ENCODE measurements at regions not wholly inside any gene's neighbourhood (a gene's known extent, or its start where the extent isn't known, plus 50 kb on each side); places are given as distances from the start of the nearest gene placed in this dataset.

DNA sequence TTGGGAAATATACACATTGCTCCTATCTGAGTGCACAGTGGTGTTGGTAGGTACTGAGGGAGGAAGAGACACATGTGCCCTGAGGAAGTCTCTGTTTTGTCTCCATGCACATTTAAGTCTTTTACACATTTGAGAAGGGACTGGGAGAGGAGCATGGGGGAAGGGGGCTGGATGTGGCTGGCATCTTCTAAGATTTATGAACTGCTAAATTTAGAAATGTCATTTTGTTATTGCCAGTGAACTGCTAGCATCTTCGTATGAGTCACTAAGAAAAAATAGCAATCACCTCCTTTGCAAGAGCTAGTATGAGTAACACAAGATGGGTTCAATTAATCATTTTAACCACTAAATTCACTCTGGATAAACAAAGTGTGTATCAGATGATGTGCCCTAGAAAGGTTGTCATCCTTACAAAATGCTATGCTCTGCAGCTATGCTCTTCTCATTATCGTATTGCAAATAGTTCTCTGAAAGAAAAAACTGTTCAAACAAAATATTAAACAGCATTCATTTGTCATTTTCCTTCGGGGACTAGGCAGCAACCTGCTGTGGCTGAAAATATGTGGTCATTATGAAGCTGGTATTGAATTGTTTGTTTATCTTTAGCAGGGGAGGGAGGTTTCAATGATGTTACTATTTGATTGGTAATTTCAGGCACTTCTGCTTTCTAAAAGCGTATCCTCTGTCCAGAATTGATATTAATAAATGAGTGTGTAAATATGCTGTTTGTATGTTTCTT, 236.5 kb downstream of the DMRTA1 start:
- H3K9me3 Mint-ChIP-seq, result no peaks in the 10 kb centered on the region
- no peaks in the 10 kb centered on the region for H3K36me3 Mint-ChIP-seq (ENCODE audit: low read depth)
- H3K27me3 Mint-ChIP-seq, result no peaks in the 10 kb centered on the region
- H3K4me1 Mint-ChIP-seq, result peaks cover 10% of the 10 kb centered on the region
- DNase-seq, result no peak
- no peak overlapping the region for H3K4me3 Mint-ChIP-seq
- intact Hi-C loops (cut with micrococcal nuclease), result no loop called here
- peak overlapping the region; percentile 70 for H3K27ac Mint-ChIP-seq

DNA sequence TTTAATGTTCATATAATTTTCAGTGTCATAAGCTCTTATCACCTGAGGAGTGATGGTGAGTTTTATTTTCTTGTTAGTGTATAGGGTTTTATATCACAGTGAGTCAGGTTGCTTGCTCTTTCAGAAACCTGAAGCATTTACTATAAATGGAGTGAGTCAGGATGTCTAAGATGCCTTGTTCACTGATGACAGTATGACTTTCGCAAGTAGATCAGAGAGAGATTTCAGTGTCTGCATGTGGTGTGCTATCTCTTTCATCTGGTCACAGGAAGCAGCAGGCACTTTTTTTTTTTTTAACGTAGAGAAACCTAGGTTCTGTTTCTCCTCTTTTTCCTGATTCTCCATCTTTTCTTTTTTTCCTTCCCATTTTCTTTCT, 237.1 kb downstream of the DMRTA1 start:
- Mint-ChIP-seq H3K36me3 (ENCODE audit: low read depth) (no peaks in the 10 kb centered on the region), H3K4me3 (no peak overlapping the region), H3K4me1 (peaks cover 10% of the 10 kb centered on the region), H3K9me3 (peaks cover 3% of the 10 kb centered on the region), H3K27me3 (no peaks in the 10 kb centered on the region), H3K27ac (peak overlapping the region; percentile 63)
- intact Hi-C loops (cut with micrococcal nuclease), result no loop called here
- DNase-seq, result no peak

DNA sequence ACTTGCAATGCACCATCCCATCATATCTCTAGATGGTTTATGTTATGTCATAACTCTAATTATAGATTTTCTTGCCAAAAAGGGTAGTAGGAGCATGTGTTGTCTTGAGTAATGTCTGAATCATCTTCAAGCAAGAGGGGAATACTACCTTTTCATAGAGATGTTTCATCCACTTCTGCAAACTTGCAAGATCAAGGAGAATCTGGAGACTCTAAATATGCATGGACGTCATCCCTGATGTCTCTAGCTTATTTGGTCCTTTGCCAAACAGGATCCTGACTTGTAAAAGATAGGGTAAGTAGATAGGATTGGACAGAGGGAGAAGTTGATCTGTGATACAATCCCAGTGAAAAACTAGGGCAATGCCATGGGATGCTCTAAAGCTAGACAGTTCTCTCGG, 246.5 kb downstream of the DMRTA1 start:
- H3K36me3 Mint-ChIP-seq (ENCODE audit: low read depth), result no peaks in the 10 kb centered on the region
- H3K27me3 Mint-ChIP-seq, result no peaks in the 10 kb centered on the region

DNA sequence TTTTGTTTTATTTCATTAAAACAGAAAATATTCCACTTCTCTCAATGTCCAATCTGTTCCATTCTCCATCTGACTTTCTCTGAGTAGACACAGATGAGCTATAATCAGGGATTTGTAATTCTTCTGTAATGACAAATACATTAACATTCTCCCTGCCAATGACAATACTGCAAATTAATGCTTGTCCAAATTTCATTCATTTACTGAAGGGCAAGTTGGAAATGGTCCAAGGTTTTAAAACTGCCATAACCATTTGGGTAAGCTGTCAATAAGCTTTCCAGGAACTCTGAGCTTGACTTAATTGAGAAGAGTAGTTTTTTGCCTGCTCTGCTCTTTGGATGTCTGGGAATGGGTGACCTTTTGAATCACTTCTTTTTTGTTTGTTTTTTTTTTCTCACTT, 253.5 kb downstream of the DMRTA1 start:
- no peak overlapping the region for H3K27ac Mint-ChIP-seq
- peaks cover 3% of the 10 kb centered on the region for H3K9me3 Mint-ChIP-seq
- no peaks in the 10 kb centered on the region for H3K27me3 Mint-ChIP-seq
- intact Hi-C loops (cut with micrococcal nuclease), result no loop called here
- H3K36me3 Mint-ChIP-seq (ENCODE audit: low read depth), result no peaks in the 10 kb centered on the region
- no peak overlapping the region for H3K4me3 Mint-ChIP-seq
- no peak for DNase-seq
- H3K4me1 Mint-ChIP-seq, result no peaks in the 10 kb centered on the region

More for the DNA sequence above, 246.5 kb downstream of the DMRTA1 start:
- no peak for DNase-seq
- peaks cover 3% of the 10 kb centered on the region for H3K9me3 Mint-ChIP-seq
- intact Hi-C loops (cut with micrococcal nuclease), result no loop called here
- no peaks in the 10 kb centered on the region for H3K4me1 Mint-ChIP-seq
- H3K4me3 Mint-ChIP-seq, result no peak overlapping the region
- no peak overlapping the region for H3K27ac Mint-ChIP-seq

DNA sequence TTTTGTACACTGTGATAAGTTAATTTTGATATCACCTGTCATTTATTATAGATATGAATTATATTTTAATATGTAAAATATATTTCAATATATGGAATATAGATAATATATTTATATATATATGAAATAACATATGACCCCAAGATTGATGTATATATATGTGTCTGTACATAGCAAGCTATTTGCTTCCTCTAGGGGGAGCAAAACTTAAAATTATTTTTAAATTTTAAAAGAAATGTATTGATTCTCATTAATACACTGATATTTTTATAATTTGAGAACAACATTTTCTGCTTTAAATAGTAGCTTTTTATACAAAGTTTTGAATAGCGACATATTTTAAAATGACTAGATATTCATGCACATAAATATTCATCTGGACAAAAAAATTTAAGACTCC, 272.0 kb downstream of the DMRTA1 start:
- no peak for DNase-seq
- Mint-ChIP-seq H3K27me3 (no peaks in the 10 kb centered on the region), H3K4me3 (no peak overlapping the region), H3K36me3 (ENCODE audit: low read depth) (no peaks in the 10 kb centered on the region), H3K27ac (no peak overlapping the region), H3K4me1 (no peaks in the 10 kb centered on the region), H3K9me3 (peaks cover 2% of the 10 kb centered on the region)
- intact Hi-C loops (cut with micrococcal nuclease), result no loop called here

DNA sequence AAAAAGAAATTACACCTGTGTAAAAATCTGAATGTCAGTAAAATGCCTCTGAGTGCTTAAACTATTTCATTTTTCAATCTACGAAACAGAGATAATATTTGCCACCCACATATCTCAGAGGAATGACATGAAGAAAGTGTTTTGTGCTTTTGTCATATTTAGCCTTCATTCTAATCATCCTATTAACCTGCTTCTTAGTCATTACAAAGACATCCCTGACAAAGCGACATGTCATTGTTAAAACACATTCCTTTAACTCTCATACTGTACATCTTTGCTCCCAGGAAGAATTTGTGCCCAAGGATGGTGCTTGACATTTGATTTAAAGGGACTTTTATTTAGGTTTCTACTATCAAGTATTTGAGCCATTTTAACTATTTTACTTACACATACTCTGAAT, 275.9 kb downstream of the DMRTA1 start:
- no peak for DNase-seq
- Mint-ChIP-seq H3K4me1 (no peaks in the 10 kb centered on the region), H3K9me3 (no peaks in the 10 kb centered on the region), H3K36me3 (ENCODE audit: low read depth) (no peaks in the 10 kb centered on the region), H3K27ac (no peak overlapping the region), H3K4me3 (no peak overlapping the region), H3K27me3 (no peaks in the 10 kb centered on the region)
- intact Hi-C loops (cut with micrococcal nuclease), result no loop called here

DNA sequence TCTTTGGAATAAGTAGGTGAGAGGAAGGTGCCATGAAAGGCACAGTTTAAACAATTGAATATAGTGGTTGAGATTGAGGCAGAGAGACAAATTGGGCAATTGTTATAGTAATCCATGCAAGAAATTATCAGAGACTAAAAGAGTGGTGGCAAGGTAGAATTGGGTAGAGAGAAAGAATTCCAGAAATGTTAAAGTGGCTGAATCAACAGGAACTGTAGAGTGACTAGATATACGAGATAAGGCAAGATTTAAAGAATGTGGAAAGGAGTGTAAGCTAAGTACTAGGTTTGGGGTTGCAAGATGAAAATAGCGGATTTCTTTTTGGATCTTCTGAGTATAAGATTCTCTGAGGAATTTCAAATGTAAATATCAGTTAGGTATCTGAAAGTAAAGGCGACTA, 285.2 kb downstream of the DMRTA1 start:
- Mint-ChIP-seq H3K36me3 (ENCODE audit: low read depth) (no peaks in the 10 kb centered on the region), H3K27me3 (no peaks in the 10 kb centered on the region), H3K4me3 (no peak overlapping the region), H3K4me1 (no peaks in the 10 kb centered on the region), H3K9me3 (no peaks in the 10 kb centered on the region), H3K27ac (no peak overlapping the region)
- no peak for DNase-seq
- intact Hi-C loops (cut with micrococcal nuclease), result no loop called here

DNA sequence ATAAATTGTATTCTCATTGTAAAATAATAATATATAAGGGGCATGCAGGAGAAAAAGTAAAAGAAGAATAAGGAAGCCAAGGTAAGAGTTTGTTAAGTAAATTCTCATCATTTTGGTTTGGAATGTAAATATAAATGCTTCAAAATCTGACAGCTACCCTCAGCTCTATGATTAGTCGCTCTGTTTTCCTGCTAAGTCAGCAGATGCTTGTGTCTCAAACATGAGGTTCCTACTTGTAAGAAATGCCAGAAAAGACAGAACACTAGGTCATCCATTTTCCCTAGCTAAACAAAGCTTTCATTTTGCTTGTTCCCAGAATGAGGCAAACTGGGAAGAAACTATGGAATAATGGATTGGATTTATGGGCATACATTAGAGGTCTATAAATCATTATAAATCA, 293.1 kb downstream of the DMRTA1 start:
- no peak for DNase-seq
- Mint-ChIP-seq H3K27ac (no peak overlapping the region), H3K4me3 (no peak overlapping the region), H3K9me3 (no peaks in the 10 kb centered on the region), H3K36me3 (ENCODE audit: low read depth) (no peaks in the 10 kb centered on the region), H3K4me1 (no peaks in the 10 kb centered on the region), H3K27me3 (no peaks in the 10 kb centered on the region)
- intact Hi-C loops (cut with micrococcal nuclease), result no loop called here

DNA sequence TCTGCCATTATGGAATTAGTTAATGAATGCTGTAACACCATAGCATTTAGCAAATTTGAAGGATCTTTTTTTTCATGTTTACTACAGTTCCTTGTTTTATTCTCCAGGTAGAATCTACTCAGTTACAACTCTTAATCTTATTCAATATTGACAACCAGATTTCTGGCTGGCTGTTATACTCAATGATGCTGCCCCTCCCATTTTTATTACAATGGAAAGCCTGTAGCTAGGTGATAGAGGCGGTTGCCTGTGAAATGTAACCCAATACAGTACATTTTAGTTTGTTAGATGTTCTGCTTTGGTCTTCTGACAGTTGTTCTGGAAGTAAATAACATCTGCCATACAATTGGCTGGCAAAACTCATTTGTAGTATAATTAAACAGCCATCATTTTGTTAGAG, 294.2 kb downstream of the DMRTA1 start:
- H3K4me3 Mint-ChIP-seq, result no peak overlapping the region
- DNase-seq, result no peak
- H3K36me3 Mint-ChIP-seq (ENCODE audit: low read depth), result no peaks in the 10 kb centered on the region

DNA sequence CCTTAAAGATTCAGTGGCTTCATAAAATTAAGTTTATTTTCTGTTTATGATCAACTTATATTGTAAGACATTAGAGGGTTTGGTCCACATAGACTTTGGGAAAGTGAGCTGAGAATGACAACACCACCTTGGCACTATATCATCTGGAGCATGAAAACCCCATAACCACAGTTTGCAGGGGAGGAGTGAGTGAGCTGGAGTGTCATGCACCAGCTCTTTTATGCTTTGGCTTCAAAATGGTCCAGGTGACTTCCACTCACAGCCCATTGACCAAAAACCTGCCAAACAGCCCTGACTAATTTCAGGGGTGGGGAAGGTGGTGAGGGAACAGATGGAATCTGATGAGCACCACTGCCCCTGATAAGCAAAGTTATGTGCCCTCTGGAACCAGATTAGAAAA, 295.8 kb downstream of the DMRTA1 start:
- no peaks in the 10 kb centered on the region for H3K4me1 Mint-ChIP-seq
- no peak for DNase-seq
- no peak overlapping the region for H3K4me3 Mint-ChIP-seq
- no peaks in the 10 kb centered on the region for H3K27me3 Mint-ChIP-seq
- no peaks in the 10 kb centered on the region for H3K9me3 Mint-ChIP-seq
- intact Hi-C loops (cut with micrococcal nuclease), result no loop called here
- H3K27ac Mint-ChIP-seq, result no peak overlapping the region
- no peaks in the 10 kb centered on the region for H3K36me3 Mint-ChIP-seq (ENCODE audit: low read depth)

More for the DNA sequence above, 294.2 kb downstream of the DMRTA1 start:
- intact Hi-C loops (cut with micrococcal nuclease), result no loop called here
- Mint-ChIP-seq H3K9me3 (no peaks in the 10 kb centered on the region), H3K27ac (no peak overlapping the region), H3K27me3 (no peaks in the 10 kb centered on the region), H3K4me1 (no peaks in the 10 kb centered on the region)

DNA sequence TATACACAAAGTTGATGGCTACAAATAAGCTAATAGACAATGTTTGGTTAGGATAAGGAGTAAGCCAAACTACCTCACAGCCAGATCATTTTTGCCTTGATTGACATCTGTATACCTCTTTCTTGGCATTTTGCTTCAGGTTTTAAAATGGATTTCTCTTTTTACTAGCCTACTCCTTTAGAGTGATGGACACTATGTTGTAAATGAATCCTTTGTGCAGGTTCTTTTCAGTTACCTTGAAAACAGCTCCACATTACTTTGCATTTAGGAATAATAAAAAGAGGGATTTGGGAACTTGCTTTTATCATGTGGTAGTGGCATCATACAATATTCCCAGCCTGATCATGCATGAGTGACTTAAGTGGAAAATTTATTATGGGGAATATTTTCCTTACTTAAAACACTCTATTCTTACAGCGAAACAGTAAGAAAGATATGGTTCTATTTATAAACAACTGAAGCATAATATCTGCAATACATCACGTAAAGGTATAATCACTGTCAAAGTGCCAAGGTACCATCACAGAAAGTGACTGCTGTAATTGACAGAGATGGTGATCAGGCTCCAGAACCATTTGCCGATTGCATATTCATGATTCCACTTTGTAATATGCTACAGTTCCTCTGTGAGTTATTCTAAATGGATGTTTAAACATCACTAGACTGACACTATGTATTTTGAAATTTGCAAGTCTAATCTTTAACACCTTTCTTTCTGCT, 327.0 kb downstream of the DMRTA1 start:
- intact Hi-C loops (cut with micrococcal nuclease), result no loop called here
- no peak for DNase-seq
- Mint-ChIP-seq H3K27me3 (no peaks in the 10 kb centered on the region), H3K9me3 (no peaks in the 10 kb centered on the region), H3K36me3 (ENCODE audit: low read depth) (no peaks in the 10 kb centered on the region), H3K27ac (no peak overlapping the region), H3K4me1 (no peaks in the 10 kb centered on the region), H3K4me3 (no peak overlapping the region)

DNA sequence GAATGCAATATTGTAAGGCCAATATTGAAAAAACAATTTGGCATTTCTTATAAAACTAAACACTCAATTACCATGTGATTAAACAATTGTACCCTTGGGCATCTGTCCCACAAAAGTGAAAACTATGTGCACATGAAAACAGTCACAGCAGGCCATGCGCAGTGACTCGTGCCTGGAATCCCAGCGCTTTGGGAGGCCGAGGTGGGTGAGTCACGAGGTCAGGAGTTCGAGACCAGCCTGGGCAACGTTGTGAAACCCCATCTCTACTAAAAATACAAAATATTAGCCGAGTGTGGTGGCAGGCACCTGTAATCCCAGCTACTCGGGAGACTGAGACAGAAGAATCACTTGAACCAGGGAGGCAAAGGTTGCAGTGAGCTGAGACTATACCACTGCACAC, 343.7 kb downstream of the DMRTA1 start:
- Mint-ChIP-seq H3K27me3 (no peaks in the 10 kb centered on the region), H3K27ac (no peak overlapping the region), H3K4me3 (no peak overlapping the region), H3K36me3 (ENCODE audit: low read depth) (no peaks in the 10 kb centered on the region), H3K4me1 (no peaks in the 10 kb centered on the region), H3K9me3 (peaks cover 10% of the 10 kb centered on the region)
- intact Hi-C loops (cut with micrococcal nuclease), result no loop called here
- DNase-seq, result no peak

DNA sequence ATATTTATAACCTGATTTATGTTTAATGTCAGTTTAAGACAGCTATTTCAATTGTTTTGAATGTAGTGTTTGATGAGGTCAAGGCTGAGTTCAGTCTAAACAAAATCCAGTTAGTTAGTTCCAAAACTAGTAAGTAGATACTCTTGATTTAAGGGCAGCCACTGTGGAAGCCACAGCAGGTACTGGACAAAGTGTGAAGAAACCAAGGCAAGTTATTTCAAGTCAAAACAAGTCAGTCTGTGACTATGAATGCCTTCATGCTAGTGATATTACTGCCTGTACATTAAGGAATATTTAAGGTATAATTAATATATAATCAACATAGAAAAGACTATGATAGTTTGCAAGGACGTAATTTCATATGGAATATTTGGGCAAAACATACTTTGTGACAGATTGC, 362.3 kb downstream of the DMRTA1 start:
- no peak overlapping the region for H3K27ac Mint-ChIP-seq
- no peaks in the 10 kb centered on the region for H3K4me1 Mint-ChIP-seq
- intact Hi-C loops (cut with micrococcal nuclease), result no loop called here
- no peaks in the 10 kb centered on the region for H3K36me3 Mint-ChIP-seq (ENCODE audit: low read depth)
- no peak for DNase-seq
- no peaks in the 10 kb centered on the region for H3K9me3 Mint-ChIP-seq
- H3K4me3 Mint-ChIP-seq, result no peak overlapping the region
- H3K27me3 Mint-ChIP-seq, result no peaks in the 10 kb centered on the region

DNA sequence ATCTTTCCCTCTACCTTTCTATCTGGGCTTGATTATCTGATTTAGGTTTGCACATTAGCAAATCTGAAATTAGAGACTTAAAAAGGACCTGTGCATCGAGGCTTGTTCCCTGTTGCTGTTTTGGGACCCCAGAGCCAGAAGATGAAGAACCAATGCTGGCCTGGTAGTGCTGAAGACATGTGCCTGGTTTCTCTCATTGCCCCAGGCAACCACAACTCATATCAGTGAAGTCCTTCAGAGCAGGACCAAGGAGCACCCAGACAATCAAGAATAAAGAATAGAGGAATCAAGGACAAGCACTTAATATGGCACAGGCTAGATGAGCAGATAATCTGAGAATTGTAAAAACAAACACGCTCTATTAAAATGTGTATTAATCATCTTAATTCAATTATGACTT, 362.7 kb downstream of the DMRTA1 start:
- intact Hi-C loops (cut with micrococcal nuclease), result no loop called here
- Mint-ChIP-seq H3K4me3 (no peak overlapping the region), H3K27me3 (no peaks in the 10 kb centered on the region), H3K27ac (no peak overlapping the region), H3K4me1 (no peaks in the 10 kb centered on the region), H3K9me3 (no peaks in the 10 kb centered on the region), H3K36me3 (ENCODE audit: low read depth) (no peaks in the 10 kb centered on the region)
- no peak for DNase-seq

DNA sequence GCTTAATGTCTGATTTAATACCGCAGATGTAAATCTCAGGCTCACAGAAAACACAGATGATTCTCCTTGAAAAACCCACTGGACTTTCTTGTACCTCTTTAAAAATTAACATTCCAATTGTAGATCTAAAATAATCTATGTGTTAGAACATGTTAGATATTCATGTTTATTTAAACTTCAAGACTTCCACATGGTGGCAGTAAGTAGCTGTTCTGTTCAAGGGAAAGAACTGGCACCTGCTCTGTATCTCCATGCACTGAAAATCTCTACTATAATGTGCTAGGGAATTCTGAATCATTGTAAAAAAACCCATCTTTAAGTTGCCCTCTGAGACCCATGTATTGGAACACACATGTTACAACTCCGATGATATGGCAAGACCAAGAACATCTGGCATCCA, 366.9 kb downstream of the DMRTA1 start:
- H3K36me3 Mint-ChIP-seq (ENCODE audit: low read depth), result no peaks in the 10 kb centered on the region
- no peaks in the 10 kb centered on the region for H3K27me3 Mint-ChIP-seq
- H3K4me3 Mint-ChIP-seq, result no peak overlapping the region
- DNase-seq, result no peak
- H3K9me3 Mint-ChIP-seq, result no peaks in the 10 kb centered on the region
- no peak overlapping the region for H3K27ac Mint-ChIP-seq
- intact Hi-C loops (cut with micrococcal nuclease), result no loop called here
- no peaks in the 10 kb centered on the region for H3K4me1 Mint-ChIP-seq
